SK-N-MC (cell line): ENCODE measurements at regions not wholly inside any gene's neighbourhood (a gene's known extent, or its start where the extent isn't known, plus 50 kb on each side); places are given as distances from the start of the nearest gene placed in this dataset.

Source experiments
- EZH2 ChIP-seq: fragments of 200-600 bp; sonication (generic); IDR thresholded peaks from one replicate; pipeline ENCODE4 v1.6.1; 2017; ENCODE audit warnings: antibody characterized with exemption
- POLR2AphosphoS5 ChIP-seq: IDR thresholded peaks from 2 replicates; pipeline ENCODE4 v1.6.1; 2012; ENCODE audit warnings: mild to moderate bottlenecking, low read depth, low read length, borderline replicate concordance

- TF ChIP-seq POLR2AphosphoS5 (no peak), EZH2 (no peak)
These were observed 73.8 kb downstream of the SYNE3 start for GRCh38 chr14:95442633-95443021.
